KBM-7 (cell line): ENCODE measurements at regions not wholly inside any gene's neighbourhood (a gene's known extent, or its start where the extent isn't known, plus 50 kb on each side); places are given as distances from the start of the nearest gene placed in this dataset.

Experiments
- DNase-seq: peaks from one replicate; pipeline ENCODE4 v3.0.0-alpha.2; 2015
- in situ Hi-C: fragments of 300-500 bp; cut with MboI; formaldehyde crosslinking; loops from 2 replicates; pipeline ENCODE4 v1.14.3; 2020; ENCODE audit warnings: low sequenced_read_pairs, low pct_unique_long_range_greater_than_20kb, mixed read lengths

- in situ Hi-C loops, result no loop called here
- no peak for DNase-seq
Observed at GRCh38 chr18:30086351-30086750, 956.2 kb downstream of the DSC3 start.

- DNase-seq, result no peak
- in situ Hi-C loops, result no loop called here
Observed at GRCh38 chr18:30081122-30081521, 961.4 kb downstream of the DSC3 start.

GRCh38 chr18:30072609-30073385 lies 969.7 kb downstream of the DSC3 start:
- DNase-seq, result no peak
- in situ Hi-C loops, result no loop called here

DNA sequence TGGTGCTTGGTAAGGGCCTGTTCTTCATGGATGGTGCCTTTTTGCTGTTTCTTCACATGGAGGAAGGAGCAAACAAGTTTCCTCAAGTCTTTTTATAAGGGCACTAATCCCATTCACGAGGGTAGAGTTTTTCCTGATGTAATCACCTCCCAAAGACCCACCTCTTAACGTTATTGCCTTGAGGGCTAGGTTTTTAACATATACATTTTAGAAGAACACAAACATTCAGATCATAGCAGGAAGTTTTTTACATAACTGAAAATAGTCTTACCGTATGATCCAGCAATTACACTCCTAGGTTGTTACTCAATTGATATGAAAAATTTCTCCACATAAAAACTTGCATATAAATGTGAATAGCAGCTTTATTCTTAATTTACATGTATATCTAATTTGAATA lies 976.3 kb downstream of the DSC3 start:
- no peak for DNase-seq
- in situ Hi-C loops, result no loop called here

DNA sequence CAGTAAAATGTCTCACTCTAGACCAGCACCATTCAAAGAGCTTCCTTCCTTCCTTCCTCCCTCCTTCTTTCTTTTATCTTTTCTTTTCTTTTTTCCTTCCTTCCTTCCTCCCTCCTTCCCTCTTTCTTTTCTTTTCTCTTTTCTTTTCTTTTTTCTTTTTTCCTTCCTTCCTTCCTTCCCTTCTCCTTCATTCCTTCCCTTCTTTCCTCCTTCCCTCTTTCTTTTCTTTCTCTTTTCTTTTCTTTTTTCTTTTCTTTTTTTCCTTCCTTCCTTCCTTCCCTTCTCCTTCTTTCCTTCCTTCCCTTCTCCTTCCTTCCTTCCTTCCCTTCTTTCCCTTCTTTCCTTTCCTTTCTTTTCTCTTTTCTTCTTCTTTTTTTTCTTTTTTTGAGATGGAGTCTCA lies 985.1 kb downstream of the DSC3 start:
- no peak for DNase-seq
- in situ Hi-C loops, result no loop called here

- in situ Hi-C loops, result no loop called here
- no peak for DNase-seq
Observed at GRCh38 chr18:30056528-30056927, 986.0 kb downstream of the DSC3 start.

DNA sequence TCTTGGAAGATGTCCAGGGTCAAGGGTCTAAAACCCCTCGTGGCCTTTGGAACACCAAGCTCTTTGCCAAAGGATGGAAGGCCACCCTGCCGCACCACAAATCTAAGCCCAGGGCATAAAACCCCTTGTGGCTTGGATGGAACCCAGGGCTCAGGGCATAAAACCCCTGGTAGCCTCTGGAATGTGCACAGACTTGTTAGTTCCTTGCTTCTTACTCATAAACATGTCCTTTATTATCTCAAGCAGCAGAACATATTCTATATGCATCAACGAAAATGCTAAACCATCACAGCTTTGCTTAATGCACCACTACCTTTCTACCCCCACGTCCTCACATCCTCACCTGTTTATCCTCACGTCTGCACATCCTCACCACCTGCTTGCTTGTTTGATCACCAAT lies 998.0 kb downstream of the DSC3 start:
- in situ Hi-C loops, result no loop called here
- DNase-seq, result no peak

DNA sequence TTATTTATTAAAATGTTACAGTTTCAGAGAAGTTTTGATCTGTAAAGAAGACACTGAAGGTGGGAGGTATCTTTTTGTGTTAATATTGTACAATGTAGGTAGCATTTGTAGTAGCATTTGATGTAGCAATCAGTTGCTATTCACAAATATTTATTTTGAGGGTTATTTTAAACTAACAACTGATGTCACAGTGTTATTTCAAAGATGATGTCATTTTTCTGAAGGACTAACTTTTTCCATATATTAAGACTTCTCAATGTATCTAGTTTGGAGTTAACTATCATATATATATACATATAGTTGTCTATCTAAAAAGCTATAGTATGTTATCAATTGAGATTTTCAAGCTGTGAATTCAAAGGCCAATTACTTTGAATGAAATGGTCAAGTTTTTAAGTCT lies 1003.3 kb downstream of the DSC3 start:
- no peak for DNase-seq
- in situ Hi-C loops, result no loop called here

DNA sequence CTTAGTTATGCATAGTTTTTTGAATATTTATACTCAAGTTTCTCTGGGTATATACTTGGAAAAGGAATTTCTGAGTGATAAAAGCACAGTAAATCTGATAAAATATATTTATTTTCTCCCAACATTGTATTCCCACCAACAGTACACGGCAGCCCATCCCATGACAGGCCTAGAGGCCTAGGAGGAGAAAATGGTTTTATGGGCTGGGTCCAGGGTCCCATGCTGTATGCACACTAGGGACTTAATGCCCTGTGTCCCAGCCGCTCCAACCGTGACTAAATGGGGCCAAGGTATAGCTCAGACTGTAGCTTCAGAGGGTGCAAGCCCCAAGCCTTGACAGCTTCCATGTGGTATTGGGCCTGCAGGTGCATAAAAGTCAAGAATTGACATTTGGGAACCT lies 1007.7 kb downstream of the DSC3 start:
- in situ Hi-C loops, result no loop called here
- DNase-seq, result no peak

GRCh38 chr18:30016179-30016578 lies 1026.4 kb downstream of the DSC3 start:
- no peak for DNase-seq
- in situ Hi-C loops, result no loop called here

- in situ Hi-C loops, result no loop called here
Observed at GRCh38 chr18:30004965-30005364, 1037.6 kb downstream of the DSC3 start.

DNA sequence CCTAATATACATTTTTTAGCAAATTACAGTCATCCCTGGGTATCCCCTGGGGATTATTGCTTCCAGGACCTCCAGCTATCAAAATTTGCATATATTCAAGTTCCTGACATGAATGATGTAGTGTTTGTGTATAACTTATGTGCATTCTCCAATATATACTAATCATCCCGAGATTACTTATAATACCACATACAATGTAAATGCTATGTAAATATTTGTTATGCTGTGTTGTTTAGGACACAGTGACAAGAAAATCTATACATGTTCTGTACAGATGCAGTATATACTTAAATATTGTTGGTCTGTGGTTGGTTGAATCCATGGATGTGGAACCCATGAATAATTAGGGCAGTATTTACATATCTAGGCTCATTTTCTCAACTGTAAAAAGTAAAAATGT lies 1060.3 kb downstream of the DSC3 start:
- in situ Hi-C loops, result no loop called here
- no peak for DNase-seq

More at GRCh38 chr18:30004965-30005364, 1037.6 kb downstream of the DSC3 start:
- DNase-seq, result no peak

- in situ Hi-C loops, result no loop called here
- no peak for DNase-seq
Observed at GRCh38 chr18:29979881-29980280, 1062.7 kb downstream of the DSC3 start.

DNA sequence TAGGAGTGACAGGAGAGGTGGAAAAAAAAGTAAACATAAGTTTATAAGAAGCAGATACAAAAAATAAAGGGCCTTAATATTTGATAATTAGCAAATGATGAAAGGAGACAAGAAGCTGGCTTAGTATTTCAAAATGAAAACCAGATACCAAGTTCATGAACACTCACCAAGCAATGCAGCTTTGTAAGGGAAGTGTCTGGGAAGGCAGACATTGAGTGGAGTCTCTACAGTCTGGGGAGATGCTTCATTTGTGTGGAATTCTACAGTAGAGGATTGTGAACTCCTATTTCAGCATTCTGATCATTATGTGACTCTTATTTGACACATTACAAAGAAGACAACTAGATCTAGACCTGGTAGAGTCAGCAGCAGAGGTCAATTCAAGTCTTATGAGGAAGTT lies 1072.7 kb downstream of the DSC3 start:
- DNase-seq, result no peak
- in situ Hi-C loops, result no loop called here

GRCh38 chr18:29962579-29962978 lies 1080.0 kb downstream of the DSC3 start:
- in situ Hi-C loops, result no loop called here
- DNase-seq, result no peak

DNA sequence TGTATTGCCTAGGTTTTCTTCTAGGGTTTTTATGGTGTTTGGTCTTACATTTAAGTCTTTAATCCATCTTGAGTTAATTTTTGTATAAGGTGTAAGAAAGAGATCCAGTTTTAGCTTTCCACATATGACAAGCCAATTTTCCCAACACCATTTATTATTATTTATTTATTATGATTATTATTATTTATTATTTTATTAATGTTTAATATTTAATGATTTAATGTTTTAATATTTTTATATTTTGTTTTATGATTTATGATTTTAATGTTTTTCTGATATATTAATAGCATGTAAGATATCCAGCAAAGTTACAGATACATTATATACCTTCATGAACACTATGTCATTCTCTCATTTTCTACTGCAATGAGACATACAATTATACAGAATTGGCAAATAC lies 1082.0 kb downstream of the DSC3 start:
- DNase-seq, result no peak
- in situ Hi-C loops, result no loop called here

GRCh38 chr18:29930231-29930630 lies 1112.3 kb downstream of the DSC3 start:
- in situ Hi-C loops, result no loop called here

DNA sequence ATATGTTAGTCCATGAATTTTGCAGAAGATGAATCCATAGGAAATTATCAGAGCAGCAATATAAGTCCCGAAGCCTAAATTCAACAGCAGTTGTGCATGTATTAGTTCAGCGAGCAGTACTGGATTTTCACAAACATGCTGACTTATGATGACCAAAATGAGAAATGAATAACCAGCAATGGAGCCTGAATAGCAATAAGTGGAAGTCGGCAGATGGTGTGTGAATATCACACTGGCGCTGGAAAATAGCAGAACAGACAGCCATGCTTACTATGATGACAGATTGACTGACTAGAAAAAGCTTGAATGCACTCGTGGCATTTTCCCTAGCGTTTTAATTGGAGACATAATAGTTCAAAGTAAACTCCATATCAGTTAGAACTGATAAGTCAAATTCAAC lies 1114.5 kb downstream of the DSC3 start:
- DNase-seq, result no peak
- in situ Hi-C loops, result no loop called here

More at GRCh38 chr18:29930231-29930630, 1112.3 kb downstream of the DSC3 start:
- no peak for DNase-seq

GRCh38 chr18:29925566-29925965 lies 1117.0 kb downstream of the DSC3 start:
- in situ Hi-C loops, result no loop called here
- no peak for DNase-seq

- in situ Hi-C loops, result no loop called here
- no peak for DNase-seq
Observed at GRCh38 chr18:29912351-29912750, 1130.2 kb downstream of the DSC3 start.

DNA sequence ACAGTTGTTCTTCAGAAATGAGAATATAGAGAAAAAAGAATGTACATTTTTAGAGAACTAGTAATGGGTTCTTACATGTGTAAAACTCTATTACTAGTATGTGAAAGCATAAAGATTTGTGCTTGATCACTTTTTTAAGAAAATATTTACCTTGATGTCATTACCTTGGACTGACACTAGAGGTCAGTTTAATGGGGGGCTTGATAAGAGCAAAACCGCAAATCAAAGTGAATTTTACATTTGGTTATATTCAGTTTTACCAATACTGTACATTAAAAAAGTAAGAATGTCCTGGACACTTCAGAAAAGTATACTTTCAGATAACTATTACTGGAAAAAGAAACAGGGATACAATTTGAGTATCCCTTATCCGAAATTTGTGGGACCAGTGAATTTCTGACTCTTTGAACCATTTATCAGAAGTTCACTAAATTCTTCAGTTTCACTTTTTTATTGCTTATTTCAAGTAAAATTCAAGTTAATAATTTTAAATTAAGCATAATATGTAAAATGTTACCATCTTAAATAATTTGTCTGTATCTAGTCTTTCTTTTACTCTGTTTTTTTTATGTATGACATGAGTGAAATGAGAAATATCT lies 1149.5 kb downstream of the DSC3 start:
- peak; percentile 20 for DNase-seq
- in situ Hi-C loops, result no loop called here
